Ishikawa (cell line): ENCODE measurements at regions not wholly inside any gene's neighbourhood (a gene's known extent, or its start where the extent isn't known, plus 50 kb on each side); places are given as distances from the start of the nearest gene placed in this dataset.

Experiments used
- CEBPB ChIP-seq: IDR thresholded peaks from 2 replicates; pipeline ENCODE4 v1.6.1; 2012
- CREB1 ChIP-seq: IDR thresholded peaks from 2 replicates; pipeline ENCODE4 v1.6.1; 2012; ENCODE audit warnings: low read depth
- EGR1 ChIP-seq: IDR thresholded peaks from 2 replicates; pipeline ENCODE4 v1.6.1; 2012
- EP300 ChIP-seq: IDR thresholded peaks from 2 replicates; pipeline ENCODE4 v1.6.1; 2012; ENCODE audit warnings: borderline replicate concordance
- FOXM1 ChIP-seq: IDR thresholded peaks from 2 replicates; pipeline ENCODE4 v1.6.1; 2012; ENCODE audit warnings: low read depth, borderline replicate concordance
- NFIC ChIP-seq: IDR thresholded peaks from 2 replicates; pipeline ENCODE4 v1.6.1; 2012
- RAD21 ChIP-seq: IDR thresholded peaks from 2 replicates; pipeline ENCODE4 v1.6.1; 2012; ENCODE audit warnings: low read depth
- TAF1 ChIP-seq: IDR thresholded peaks from 2 replicates; pipeline ENCODE4 v1.6.1; 2012; ENCODE audit warnings: low read depth, mild to moderate bottlenecking
- TCF12 ChIP-seq: IDR thresholded peaks from 2 replicates; pipeline ENCODE4 v1.6.1; 2012; ENCODE audit warnings: low read depth
- TEAD4 ChIP-seq: IDR thresholded peaks from 2 replicates; pipeline ENCODE4 v1.6.1; 2012
- YY1 ChIP-seq: IDR thresholded peaks from 2 replicates; pipeline ENCODE4 v1.6.1; 2012; ENCODE audit warnings: low read depth
- ZBTB7A ChIP-seq: IDR thresholded peaks from 2 replicates; pipeline ENCODE4 v1.6.1; 2012; ENCODE audit warnings: low read depth
- TF ChIP-seq, protein P1 (sequence below): IDR thresholded peaks from 2 replicates; pipeline ENCODE4 v1.6.1; 2012; ENCODE audit warnings: low read depth, mild to moderate bottlenecking
- TF ChIP-seq, protein P2 (sequence below): IDR thresholded peaks from 2 replicates; pipeline ENCODE4 v1.6.1; 2012
- TF ChIP-seq, protein P3 (sequence below): IDR thresholded peaks from 2 replicates; pipeline ENCODE4 v1.6.1; 2012

GRCh38 chr6:141056945-141057625 lies 1075.6 kb upstream of the GJE1 start:
- TF ChIP-seq NFIC (no peak), EP300 (no peak), TEAD4 (no peak), CREB1 (no peak), CEBPB (no peak), RAD21 (no peak), YY1 (no peak), TCF12 (no peak), TAF1 (no peak), EGR1 (no peak), FOXM1 (no peak), ZBTB7A (no peak)
- TF ChIP-seq, protein P1, sequence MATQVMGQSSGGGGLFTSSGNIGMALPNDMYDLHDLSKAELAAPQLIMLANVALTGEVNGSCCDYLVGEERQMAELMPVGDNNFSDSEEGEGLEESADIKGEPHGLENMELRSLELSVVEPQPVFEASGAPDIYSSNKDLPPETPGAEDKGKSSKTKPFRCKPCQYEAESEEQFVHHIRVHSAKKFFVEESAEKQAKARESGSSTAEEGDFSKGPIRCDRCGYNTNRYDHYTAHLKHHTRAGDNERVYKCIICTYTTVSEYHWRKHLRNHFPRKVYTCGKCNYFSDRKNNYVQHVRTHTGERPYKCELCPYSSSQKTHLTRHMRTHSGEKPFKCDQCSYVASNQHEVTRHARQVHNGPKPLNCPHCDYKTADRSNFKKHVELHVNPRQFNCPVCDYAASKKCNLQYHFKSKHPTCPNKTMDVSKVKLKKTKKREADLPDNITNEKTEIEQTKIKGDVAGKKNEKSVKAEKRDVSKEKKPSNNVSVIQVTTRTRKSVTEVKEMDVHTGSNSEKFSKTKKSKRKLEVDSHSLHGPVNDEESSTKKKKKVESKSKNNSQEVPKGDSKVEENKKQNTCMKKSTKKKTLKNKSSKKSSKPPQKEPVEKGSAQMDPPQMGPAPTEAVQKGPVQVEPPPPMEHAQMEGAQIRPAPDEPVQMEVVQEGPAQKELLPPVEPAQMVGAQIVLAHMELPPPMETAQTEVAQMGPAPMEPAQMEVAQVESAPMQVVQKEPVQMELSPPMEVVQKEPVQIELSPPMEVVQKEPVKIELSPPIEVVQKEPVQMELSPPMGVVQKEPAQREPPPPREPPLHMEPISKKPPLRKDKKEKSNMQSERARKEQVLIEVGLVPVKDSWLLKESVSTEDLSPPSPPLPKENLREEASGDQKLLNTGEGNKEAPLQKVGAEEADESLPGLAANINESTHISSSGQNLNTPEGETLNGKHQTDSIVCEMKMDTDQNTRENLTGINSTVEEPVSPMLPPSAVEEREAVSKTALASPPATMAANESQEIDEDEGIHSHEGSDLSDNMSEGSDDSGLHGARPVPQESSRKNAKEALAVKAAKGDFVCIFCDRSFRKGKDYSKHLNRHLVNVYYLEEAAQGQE = no peak
- TF ChIP-seq, protein P2, sequence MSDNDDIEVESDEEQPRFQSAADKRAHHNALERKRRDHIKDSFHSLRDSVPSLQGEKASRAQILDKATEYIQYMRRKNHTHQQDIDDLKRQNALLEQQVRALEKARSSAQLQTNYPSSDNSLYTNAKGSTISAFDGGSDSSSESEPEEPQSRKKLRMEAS = no peak
- TF ChIP-seq, protein P3, sequence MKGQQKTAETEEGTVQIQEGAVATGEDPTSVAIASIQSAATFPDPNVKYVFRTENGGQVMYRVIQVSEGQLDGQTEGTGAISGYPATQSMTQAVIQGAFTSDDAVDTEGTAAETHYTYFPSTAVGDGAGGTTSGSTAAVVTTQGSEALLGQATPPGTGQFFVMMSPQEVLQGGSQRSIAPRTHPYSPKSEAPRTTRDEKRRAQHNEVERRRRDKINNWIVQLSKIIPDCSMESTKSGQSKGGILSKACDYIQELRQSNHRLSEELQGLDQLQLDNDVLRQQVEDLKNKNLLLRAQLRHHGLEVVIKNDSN = no peak

GRCh38 chr6:141050471-141050870 lies 1082.3 kb upstream of the GJE1 start:
- TF ChIP-seq YY1 (no peak), CREB1 (no peak), EGR1 (no peak), FOXM1 (no peak), TCF12 (no peak), TEAD4 (no peak), CEBPB (no peak), NFIC (no peak), ZBTB7A (no peak), EP300 (no peak), RAD21 (no peak), TAF1 (no peak)
- TF ChIP-seq, protein P3 = no peak
- TF ChIP-seq, protein P1 = no peak
- TF ChIP-seq, protein P2 = no peak

- TF ChIP-seq, protein P1 = no peak
- TF ChIP-seq TAF1 (no peak), NFIC (no peak), EP300 (no peak), TEAD4 (no peak), TCF12 (no peak), CREB1 (no peak), CEBPB (no peak), YY1 (no peak), FOXM1 (no peak), EGR1 (no peak), RAD21 (no peak), ZBTB7A (no peak)
- TF ChIP-seq, protein P3 = no peak
- TF ChIP-seq, protein P2 = no peak
Observed at GRCh38 chr6:141048451-141048850, 1084.3 kb upstream of the GJE1 start.
